Bone marrow (tissue), 2 donors: ENCODE measurements at regions not wholly inside any gene's neighbourhood (a gene's known extent, or its start where the extent isn't known, plus 50 kb on each side); places are given as distances from the start of the nearest gene placed in this dataset.
"Not testable (repeated sequence)": the region's sequence is repeated elsewhere in the genome, so short reads cannot be mapped to it uniquely, and the experiment has no call there.

ENCODE experiments used
- DNase-seq, 2 donors: peaks; one replicate each; lab custom pipeline; 2025; lab: John Stamatoyannopoulos, UW

DNA sequence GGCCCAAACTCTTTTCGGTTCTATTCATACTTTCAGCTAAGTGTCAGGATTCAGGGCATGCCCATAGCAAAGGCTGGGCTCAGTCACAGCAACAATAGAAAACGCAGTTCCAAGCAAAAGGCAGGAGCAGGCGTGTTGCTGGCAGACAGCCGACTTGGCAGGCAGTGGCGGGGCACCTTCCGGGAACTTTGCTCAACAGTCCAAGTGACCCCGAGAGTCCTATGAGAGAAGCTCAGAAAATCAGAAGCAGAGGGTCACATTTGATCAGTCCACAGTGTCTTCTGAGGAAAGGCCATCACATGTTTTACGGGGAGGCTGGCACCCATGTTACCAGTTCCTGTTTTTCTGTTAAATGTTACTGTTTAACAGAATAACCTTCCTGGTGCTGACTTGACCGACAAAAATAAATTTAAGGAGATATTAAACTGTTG lies 115.0 kb downstream of the DACT1 start:
- DNase-seq, result peak in 1 of 2 donors; percentile 49

DNA sequence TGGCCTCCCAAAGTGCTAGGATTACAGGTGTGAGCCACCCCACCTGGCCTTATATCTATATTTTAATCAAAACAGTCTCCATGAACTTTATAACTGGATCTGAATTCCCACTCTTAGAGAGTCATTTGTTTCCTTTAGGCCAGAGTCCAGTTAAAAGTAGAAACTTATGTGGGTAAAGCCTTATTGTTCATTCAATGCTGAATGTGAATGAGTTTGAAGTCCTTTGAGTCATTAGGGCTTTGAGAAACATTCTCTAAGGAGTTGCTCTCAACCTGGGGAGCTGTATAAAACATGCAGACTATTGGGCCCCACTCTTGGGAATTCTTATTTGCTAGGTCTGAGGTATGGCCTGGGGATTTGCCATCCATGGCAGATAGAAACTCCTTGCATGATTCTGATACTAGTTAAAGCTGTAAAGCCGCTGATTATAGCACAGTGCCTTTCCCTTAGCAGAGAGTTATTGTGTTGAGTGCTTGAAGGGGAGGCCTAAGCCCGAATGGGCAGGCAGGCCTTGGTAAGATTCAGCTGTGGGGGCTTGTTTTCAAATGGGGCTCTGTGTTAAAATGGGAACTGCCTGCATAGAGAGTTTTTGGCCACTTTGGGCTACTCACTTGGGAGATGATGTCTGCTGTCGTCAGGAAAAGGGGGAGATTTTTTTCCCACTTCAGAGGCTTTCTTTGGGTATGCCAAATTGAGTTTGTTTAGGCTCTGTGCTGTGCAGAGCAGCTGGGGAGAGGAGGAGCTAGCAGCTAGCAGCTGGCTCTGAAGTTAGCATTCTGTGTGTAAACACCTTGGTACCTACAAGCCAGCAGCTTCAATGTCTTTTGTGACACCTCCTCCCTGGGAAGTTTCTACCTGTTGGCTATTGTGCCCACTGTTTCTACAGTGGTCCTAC lies 117.5 kb downstream of the DACT1 start:
- no peak for DNase-seq

DNA sequence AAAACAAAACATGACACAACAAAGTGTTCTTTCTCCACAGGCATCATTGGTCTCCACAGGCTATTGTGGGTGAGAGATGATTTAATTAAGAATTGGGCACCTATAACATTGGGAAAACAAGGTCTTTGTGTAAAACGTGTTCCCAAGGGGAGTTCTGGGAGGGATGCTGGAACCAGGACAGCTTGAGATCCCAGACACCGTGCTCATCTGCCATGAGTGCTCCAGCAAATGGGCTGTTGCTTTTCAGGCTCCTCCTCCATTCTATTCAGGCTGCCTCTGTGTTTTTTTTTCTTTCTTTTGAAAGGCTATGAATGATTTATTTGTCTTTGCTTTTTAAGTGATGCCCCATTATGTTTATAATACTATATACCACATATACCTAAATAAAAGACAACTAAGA lies 122.4 kb downstream of the DACT1 start:
- no peak for DNase-seq

DNA sequence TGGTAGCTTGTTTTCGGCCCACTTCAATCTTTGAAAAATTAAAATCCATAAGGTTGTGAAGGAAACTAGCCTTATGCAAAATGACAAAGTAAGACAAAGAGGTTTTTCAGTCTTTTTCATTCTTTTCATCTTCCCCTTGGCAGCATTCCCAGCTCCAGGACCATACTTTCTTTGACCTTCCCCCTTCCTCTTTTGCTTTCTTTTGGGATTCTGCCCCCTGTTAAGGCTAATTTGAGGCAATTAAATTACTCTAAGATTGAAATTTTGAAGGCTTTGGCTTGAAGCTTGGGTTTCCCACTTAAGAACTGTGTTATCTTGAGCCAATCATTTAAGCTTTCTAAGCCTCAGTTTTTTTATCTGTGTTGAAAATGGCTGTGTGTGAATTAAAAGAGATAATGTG lies 124.9 kb downstream of the DACT1 start:
- DNase-seq, result no peak

DNA sequence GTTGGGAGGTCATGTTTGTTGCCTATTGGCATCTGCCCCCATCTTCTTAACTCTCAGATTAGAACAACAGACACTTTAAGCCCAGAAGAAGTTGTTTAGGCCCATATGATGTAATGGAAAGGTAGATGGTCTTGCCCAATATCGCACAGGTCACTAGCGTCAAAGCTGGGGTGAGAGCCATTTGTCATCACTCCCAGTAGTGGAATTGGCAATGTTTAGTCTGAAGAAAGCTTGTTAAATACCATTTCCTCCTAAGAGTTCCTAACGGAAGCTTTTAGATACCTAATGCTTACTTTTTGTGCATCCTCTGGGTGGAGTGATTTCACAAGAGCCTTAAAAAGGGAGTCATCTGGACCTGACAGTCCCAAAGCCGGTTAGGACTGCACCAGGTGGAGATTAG lies 125.4 kb downstream of the DACT1 start:
- DNase-seq, result no peak

DNA sequence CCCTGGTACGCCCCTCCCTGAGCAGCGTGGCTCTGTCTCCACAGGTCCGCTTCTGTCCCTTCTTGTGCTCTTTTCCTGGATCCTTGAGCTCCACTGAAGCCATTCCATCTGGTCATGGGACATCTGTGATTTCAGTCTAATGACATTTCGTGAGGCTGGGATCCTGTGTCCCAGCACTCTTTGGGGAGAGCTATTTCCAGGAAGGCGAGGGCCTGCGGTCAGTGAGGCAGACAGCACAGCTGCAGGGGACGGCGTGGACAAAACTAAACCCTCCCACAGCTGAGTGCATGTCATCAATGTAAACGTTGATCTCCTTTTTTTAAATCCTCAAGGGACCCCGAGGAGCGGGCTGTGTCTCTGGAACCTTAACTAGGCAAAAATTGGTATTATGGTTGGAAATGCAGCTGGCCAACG lies 127.7 kb downstream of the DACT1 start:
- no peak for DNase-seq

DNA sequence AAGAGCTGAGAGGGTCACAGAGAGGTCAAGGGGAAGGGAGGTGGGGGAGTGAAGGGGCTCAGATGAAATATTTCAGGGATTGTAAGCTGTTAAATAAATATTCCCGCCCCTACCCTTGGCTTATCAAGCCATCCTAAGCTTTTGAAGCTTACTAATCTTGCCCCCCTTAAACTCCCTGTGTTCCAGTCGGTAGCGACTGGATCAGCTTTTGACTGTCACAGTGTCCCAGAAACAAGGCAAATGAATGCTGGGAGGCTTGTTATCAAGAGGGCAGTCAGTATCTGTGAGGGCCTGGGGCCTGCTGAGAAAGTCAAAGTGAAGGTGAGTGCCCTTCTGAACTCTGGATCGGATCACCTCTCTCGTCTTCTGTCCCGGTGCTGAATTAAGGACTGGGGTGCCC lies 128.1 kb downstream of the DACT1 start:
- no peak for DNase-seq

DNA sequence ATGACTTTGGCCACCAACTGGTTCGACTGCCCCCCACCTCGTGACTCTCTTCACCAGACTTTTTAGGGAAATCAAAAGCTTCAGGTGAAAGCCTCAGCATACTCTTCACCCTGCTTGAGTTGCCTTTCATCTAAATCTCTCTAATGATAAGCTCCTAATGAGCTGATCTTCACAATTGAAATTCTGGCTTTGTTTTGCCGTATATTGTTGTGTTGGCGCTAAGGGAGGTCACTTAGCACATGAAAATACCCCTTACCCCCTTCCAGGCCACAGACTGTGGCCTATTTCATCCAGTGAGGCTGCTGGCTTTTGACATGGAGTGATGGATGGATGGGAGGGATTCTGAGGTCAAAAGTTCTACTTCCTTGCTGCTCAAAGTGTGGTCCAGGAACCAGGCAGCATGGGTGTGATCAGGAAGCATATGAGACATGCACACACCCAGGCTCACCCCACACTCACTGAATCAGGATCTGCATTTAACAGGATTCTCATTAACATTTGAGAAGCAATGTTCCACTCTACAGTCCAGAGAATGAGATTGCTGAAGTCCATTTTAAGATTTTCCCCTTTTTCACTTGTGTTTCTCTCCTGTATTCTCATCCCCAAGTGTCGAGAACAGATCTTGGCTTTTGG lies 131.4 kb downstream of the DACT1 start:
- no peak for DNase-seq

DNA sequence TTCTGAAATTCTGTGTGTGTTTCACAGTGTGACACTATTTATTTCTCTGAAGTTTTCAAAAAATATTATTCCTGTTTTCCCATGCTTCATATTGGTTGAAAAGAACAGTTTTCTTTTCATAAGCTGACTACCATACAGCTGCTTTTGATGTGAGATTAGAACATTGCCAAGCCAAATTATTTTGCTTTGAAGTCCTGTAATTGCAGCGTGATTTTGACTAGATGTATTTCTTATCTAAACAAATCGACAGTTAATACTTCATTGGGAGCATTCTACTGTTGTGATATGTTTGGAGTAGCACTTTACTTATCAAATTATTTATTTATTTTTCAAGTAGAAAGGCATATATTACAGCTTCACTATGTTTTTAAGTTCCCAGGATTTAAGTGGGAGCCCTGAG lies 132.0 kb downstream of the DACT1 start:
- DNase-seq, result no peak

DNA sequence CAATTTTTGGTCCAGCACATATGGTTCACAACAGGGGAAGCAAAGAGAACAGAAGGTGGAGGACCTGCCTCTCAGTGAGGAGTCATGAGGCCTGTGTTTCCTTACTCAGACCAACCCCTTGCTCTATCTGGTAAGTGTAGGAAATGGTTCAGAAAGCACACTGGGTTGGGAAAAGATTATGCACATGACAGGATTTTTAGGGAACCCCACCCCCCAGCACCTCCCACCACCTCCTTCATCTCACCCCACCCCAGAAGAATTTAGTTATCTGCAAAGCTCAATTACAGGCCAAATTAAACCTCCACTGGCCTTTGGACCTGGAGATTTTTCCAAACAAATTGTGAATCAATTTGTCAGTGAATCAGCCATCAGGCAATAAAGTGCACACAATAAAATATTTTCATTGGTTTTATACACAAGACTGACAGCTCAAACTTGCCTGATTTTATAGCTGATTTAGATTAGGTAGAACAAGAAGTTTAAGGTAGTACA lies 132.8 kb downstream of the DACT1 start:
- DNase-seq, result no peak

DNA sequence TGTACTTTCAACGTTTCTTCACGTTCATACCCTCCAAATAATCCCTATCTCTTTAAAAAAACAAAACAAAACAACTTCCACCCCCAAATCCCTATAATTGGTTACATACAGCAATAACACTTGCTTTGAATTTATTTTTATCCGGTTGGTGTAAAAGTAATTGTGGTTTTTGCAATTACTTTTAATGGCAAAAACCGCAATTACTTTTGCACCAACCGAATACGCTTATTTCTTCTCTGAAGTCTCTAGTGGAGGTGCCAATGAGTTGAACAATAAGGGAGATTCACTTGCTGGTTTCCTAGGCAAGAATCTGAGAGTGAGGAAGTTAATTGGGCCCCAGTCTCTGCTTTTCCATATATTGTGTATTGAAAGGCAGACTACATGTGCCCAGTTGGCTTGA lies 133.3 kb downstream of the DACT1 start:
- no peak for DNase-seq

DNA sequence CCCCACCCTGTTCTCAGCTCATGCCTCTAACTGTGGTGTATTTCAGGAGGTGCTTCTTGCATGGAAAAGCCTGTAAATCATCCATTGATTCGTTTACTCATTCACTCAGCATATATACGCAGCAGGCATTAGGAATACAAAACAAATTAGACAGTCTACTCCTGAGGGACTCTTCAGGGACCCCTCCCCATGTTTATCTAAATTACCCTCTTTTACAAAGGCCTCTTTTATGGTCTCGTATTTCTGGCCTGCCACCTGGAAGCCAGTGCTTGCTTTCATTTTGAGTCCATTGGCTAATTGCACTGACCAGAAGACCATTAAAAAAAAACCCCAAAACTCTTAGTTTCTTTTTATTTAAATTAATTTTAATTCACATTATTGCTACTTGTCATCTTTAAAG lies 134.4 kb downstream of the DACT1 start:
- no peak for DNase-seq

DNA sequence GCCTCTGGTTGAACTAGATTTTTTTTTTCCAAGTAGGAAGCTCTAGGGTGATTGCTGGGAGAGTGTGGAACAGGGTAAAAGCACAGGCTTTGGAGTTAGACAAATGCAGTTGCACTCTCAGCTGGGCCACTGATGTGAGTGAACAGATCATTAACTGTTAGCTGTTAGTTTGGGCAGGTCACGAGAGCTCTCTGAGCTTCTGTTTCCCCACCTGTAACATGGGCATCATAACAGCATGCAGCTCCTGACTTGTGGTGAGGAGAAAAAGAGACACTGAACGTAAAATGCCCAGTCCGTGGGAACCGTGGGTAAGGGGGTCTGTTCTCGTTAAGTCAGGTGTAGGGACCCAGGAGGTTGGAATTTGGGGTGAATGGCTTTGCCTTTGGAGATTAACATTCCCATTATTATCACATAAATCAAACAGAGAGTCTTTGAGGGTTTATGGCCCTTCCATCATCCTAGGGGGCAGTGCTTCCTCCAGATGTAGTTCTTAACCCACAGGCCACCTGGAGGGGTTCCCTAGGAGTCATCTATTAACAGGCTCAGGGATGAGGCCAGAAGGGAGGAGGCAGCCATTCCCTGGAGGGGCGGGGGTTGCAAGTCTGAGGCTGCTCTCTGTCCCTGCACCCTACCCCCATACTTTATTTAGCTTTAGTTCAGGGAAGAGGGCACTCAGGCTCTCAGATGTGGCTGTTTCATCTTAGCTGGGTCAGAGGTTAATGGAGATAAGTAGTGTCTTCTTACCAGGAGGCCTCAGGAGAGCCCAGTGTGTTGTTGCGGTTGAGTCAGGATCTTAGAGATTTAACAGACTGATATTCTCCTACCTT lies 135.2 kb downstream of the DACT1 start:
- no peak for DNase-seq

DNA sequence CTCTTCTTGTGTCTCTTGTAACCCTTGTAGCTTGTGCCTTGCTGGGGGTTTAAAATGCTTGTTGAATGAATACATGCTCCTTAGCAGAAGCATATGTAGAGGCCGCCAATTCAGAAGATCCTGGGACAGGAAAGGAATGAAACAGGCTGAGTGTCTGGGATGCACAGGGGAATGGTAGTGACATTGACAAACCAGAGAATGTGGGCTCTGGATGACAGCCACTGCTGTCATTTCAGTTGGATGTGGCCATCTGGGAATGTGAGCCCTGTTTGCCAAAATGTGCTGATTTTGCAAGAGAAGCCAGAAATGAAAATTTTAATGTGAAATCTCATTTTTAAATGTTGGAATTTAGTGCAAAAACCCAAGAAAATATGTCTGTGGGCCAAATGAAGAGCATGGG lies 136.8 kb downstream of the DACT1 start:
- no peak for DNase-seq

DNA sequence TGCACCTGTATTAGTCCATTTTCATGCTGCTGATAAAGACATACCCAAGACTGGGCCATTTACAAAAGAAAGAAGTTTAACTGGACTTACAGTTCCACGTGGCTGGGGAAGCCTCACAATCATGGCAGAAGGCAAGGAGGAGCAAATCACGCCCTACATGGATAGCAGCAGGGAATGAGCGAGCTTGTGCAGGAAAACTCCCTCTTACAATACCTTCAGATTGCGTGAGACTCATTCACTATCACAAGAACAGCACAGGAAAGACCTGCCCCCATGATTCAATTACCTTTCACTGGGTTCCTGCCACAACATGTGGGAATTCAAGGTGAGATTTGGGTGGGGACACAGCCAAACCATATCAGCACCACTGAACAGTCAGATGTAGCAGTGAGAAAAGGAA lies 137.4 kb downstream of the DACT1 start:
- DNase-seq, result not testable (repeated sequence)

DNA sequence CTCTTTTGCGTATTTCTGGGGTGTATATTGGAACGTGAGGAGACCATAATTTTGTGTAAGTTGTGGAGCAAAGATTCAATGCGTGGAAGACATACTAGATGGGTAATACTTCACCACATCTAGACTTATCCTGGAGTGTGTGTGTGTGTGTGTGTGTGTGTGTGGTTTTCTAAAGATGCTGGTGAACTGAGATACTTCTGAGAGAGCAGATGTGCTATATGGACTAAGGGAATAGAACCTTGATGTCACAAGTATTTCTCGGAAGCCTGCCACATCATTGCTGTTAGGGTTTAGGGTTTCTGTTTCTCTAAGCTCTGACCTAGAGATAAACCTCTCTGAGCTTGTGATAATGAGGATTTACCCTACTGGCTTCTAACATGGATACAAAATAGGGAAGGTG lies 138.8 kb downstream of the DACT1 start:
- DNase-seq, result no peak

DNA sequence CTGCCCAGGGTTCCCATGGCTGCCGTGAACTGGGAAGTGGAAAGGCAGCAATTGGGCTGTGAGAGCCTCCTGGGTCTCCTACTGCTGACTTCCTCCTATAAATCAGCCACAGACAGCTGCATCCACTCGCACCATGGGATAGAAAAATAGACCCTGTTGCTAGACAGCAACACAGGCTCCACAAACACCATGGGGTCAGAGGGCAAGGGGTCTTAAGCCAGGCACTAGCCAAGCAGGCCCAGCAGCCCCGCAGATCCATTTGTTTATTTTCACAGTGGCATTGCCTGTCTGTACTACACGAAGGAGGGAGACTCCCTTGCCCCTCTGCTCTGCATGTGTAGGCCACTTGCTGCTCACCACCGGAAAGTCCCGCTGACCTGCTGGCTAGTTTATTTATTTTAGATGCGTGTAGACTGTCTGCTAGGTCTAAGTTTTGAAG lies 139.8 kb downstream of the DACT1 start:
- DNase-seq, result no peak

DNA sequence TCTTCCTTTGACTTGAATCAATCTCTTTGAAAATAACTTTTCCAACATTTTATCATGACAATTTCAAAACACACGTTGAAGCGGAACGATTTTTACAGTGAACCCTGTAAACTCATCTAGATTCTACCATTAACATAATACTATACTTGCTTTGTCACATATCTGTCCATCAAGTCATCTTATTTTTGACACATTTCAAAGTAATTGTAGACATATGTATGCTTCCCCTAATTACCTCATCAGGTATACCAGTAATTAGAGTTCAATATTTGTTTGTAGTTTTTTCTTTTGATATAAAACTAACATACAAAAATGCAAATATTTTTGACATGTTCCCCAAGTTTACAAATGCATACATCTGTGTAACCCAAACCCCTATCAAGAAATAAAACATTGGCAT lies 140.4 kb downstream of the DACT1 start:
- DNase-seq, result no peak

DNA sequence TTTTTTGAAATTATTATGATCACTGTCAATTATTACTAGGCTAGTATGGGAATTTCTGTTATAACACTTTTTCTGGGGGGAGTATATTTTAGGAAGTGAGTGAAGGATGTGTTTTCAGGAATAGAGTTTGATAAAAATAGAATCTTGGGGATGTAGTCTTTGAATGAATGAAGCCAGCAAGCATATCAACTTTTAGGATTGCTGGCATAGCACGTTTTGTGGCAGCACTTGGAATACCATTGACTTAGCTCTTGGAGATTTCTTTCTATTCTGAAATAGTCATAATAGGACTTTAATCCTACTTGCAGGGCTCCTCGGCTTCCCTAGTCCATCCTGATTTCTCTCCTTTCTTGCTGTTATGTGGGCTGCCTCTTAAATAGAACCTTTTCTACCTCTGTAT lies 141.6 kb downstream of the DACT1 start:
- DNase-seq, result no peak

DNA sequence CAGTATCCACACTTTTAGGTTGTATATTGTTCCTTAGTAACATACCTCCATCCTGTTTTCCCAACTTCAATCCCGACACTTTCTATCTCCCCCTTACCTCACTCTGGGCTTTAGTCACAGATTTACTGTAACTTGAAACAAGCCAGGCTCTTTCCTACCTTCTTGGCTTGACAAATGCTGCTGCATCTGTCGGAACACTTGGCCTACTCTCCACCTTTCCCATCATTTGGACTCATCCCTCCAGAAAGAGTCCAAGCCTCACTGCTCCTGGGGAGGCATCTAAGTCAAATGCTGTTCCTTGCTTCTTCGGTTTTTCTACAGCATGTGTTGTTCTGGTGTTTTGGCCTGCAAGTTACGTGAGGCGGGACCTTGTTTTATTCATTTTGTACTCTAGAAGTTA lies 142.4 kb downstream of the DACT1 start:
- DNase-seq, result no peak

DNA sequence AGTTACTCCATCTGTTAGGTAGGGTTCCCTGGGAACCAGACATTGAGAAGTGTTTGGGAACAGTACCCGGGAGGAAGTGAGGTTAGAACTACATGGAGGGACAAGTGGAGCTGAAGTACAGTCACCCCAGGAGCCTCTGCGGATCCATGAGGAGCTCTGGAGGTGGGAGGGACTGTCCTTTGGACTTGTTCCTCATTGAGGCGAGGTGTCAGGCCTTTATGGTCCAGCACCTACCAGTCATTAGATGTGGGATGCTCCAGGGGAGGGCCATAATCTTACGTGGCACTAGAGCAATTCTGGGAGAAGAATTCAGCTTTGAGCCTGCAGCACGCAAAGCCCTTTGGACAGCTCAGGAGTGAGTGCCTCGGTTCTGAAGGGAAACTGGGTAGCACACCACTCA lies 142.8 kb downstream of the DACT1 start:
- no peak for DNase-seq

DNA sequence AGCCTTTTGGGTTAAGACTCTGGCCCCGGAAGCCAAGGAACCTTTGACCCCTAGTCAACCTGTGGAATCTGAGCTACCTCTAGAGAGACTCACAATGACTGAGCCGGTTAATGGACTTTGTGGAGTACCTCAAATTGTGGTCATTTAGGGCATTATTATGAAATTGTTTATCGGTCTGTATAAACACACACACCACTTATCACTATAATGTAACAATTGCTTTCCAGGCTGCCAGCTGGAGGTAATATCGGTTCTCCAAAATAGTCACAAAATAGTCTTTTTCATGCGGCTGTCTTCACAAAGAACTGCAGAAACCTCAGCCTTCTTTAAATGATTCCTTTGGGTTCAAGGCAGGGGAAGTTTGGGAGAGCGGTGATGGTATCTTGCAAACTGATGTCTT lies 144.2 kb downstream of the DACT1 start:
- DNase-seq, result no peak
